ENCODE measurements at regions not wholly inside any gene's neighbourhood (a gene's known extent, or its start where the extent isn't known, plus 50 kb on each side); places are given as distances from the start of the nearest gene placed in this dataset.

DNA sequence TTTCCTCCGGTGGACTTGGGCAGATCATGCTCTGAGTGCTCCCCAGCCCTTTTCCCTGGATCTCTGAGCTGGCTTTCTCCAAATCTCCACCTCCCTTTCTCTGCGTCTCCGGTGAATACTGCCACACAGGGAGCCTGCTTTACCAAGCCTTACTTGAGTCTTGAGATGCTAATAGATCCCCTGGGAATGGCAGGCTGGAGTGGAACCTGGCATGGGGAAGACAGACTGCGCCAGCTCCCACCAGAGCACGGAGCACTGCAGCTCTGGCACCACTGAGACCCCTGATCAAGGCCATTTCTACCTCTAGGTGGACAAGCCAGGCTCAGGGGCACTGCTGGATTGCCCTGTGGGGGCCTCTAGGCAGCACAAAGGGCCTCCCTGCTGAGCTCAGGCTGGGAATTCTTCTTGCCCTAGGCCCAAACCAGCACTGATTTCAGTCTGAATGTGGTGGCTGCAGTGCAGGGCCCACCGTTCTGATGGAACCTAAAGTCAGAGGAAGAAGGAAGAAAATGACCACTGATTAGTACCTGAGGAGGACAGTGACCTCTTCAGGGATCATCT, 74.3 kb upstream of the CRHR1 start:
- TF ChIP-seq POLR2A (IDR thresholded peaks at IDR 0.05), result no peak
- TF ChIP-seq, protein P1, sequence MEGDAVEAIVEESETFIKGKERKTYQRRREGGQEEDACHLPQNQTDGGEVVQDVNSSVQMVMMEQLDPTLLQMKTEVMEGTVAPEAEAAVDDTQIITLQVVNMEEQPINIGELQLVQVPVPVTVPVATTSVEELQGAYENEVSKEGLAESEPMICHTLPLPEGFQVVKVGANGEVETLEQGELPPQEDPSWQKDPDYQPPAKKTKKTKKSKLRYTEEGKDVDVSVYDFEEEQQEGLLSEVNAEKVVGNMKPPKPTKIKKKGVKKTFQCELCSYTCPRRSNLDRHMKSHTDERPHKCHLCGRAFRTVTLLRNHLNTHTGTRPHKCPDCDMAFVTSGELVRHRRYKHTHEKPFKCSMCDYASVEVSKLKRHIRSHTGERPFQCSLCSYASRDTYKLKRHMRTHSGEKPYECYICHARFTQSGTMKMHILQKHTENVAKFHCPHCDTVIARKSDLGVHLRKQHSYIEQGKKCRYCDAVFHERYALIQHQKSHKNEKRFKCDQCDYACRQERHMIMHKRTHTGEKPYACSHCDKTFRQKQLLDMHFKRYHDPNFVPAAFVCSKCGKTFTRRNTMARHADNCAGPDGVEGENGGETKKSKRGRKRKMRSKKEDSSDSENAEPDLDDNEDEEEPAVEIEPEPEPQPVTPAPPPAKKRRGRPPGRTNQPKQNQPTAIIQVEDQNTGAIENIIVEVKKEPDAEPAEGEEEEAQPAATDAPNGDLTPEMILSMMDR (IDR thresholded peaks at IDR 0.05), result no peak

Measured in breast epithelium (tissue), 3 donors.